Type B pancreatic cell (in vitro differentiated cells): ENCODE measurements at regions not wholly inside any gene's neighbourhood (a gene's known extent, or its start where the extent isn't known, plus 50 kb on each side); places are given as distances from the start of the nearest gene placed in this dataset.

Experiments used
- DNase-seq: peaks from one replicate; pipeline ENCODE4 v3.0.0; 2021; ENCODE audit warnings: mixed read lengths; ENCODE audit not compliant: unreplicated experiment; ENCODE audit errors: extremely low spot score
- H3K27ac Mint-ChIP-seq: 2 replicates; pipeline ENCODE4 v1.8.0; 2021; ENCODE audit warnings: mild to moderate bottlenecking, mixed read lengths
- H3K27me3 Mint-ChIP-seq: 2 replicates; pipeline ENCODE4 v1.8.0; 2021; ENCODE audit warnings: mixed read lengths
- H3K36me3 Mint-ChIP-seq: 2 replicates; pipeline ENCODE4 v1.8.0; 2021; ENCODE audit warnings: mixed read lengths
- H3K4me1 Mint-ChIP-seq: one replicate; pipeline ENCODE4 v1.8.0; 2021; ENCODE audit warnings: mixed read lengths; ENCODE audit not compliant: unreplicated experiment
- H3K4me3 Mint-ChIP-seq: 2 replicates; pipeline ENCODE4 v1.8.0; 2021; ENCODE audit warnings: mild to moderate bottlenecking, mixed read lengths
- H3K9me3 Mint-ChIP-seq: 2 replicates; pipeline ENCODE4 v1.8.0; 2021; ENCODE audit warnings: mixed read lengths
- CTCF ChIP-seq: fragments of 200-600 bp; sonication (generic); conservative IDR thresholded peaks from 2 replicates; pipeline ENCODE4 v1.5.0; 2021; ENCODE audit warnings: antibody characterized with exemption, mild to moderate bottlenecking

- Mint-ChIP-seq H3K4me3 (no peak overlapping the region), H3K9me3 (peaks cover 6% of the 10 kb centered on the region), H3K4me1 (peaks cover 7% of the 10 kb centered on the region), H3K27ac (no peak overlapping the region), H3K27me3 (peaks cover 8% of the 10 kb centered on the region), H3K36me3 (no peaks in the 10 kb centered on the region)
- peak; percentile 51 for DNase-seq
- no peak for TF ChIP-seq CTCF
Observed at GRCh38 chr2:239855863-239856587, 169.1 kb downstream of the NDUFA10 start.

GRCh38 chr2:239854596-239854995 is 170.5 kb downstream of the NDUFA10 start:
- Mint-ChIP-seq H3K4me1 (peaks cover 7% of the 10 kb centered on the region), H3K27me3 (peaks cover 5% of the 10 kb centered on the region), H3K9me3 (peaks cover 10% of the 10 kb centered on the region), H3K27ac (no peak overlapping the region), H3K4me3 (no peak overlapping the region), H3K36me3 (no peaks in the 10 kb centered on the region)
- no peak for TF ChIP-seq CTCF
- DNase-seq = peak; percentile 34

- peaks cover 10% of the 10 kb centered on the region for H3K9me3 Mint-ChIP-seq
- H3K4me3 Mint-ChIP-seq = no peak overlapping the region
- no peak for TF ChIP-seq CTCF
- no peaks in the 10 kb centered on the region for H3K36me3 Mint-ChIP-seq
- no peak overlapping the region for H3K27ac Mint-ChIP-seq
- H3K27me3 Mint-ChIP-seq = peaks cover 5% of the 10 kb centered on the region
- H3K4me1 Mint-ChIP-seq = peaks cover 7% of the 10 kb centered on the region
- DNase-seq = no peak
Observed at GRCh38 chr2:239853706-239854327, 171.3 kb downstream of the NDUFA10 start.

GRCh38 chr2:239853121-239853520 is 172.0 kb downstream of the NDUFA10 start:
- H3K4me1 Mint-ChIP-seq = peaks cover 2% of the 10 kb centered on the region
- H3K27ac Mint-ChIP-seq = no peak overlapping the region
- H3K27me3 Mint-ChIP-seq = peaks cover under 1% of the 10 kb centered on the region
- DNase-seq = peak; percentile 25
- peaks cover 10% of the 10 kb centered on the region for H3K9me3 Mint-ChIP-seq
- no peaks in the 10 kb centered on the region for H3K36me3 Mint-ChIP-seq
- TF ChIP-seq CTCF = no peak
- H3K4me3 Mint-ChIP-seq = no peak overlapping the region

GRCh38 chr2:239852272-239852671 is 172.9 kb downstream of the NDUFA10 start:
- no peak overlapping the region for H3K27ac Mint-ChIP-seq
- no peaks in the 10 kb centered on the region for H3K27me3 Mint-ChIP-seq
- no peak overlapping the region for H3K4me3 Mint-ChIP-seq
- H3K4me1 Mint-ChIP-seq = no peaks in the 10 kb centered on the region
- no peak for TF ChIP-seq CTCF
- H3K9me3 Mint-ChIP-seq = peaks cover 10% of the 10 kb centered on the region
- H3K36me3 Mint-ChIP-seq = no peaks in the 10 kb centered on the region
- DNase-seq = peak; percentile 51
